Body of pancreas (tissue), 4 donors: ENCODE measurements at regions not wholly inside any gene's neighbourhood (a gene's known extent, or its start where the extent isn't known, plus 50 kb on each side); places are given as distances from the start of the nearest gene placed in this dataset.

ENCODE experiments used
- CTCF ChIP-seq, 7 experiments: fragments of 450-650 bp in 4 of 7; fragments of 200-600 bp in 3 of 7; sonication (generic) in 3 of 7; IDR thresholded peaks; one replicate each; pipeline ENCODE4 v1.5.1; 2016 to 2019; ENCODE audit warnings: antibody characterized with exemption in 7 of 7
- POLR2A ChIP-seq, 3 donors: fragments of 450-650 bp; IDR thresholded peaks; one replicate each; pipeline ENCODE4 v1.6.1; 2016; ENCODE audit warnings: antibody characterized with exemption in 3 of 3, mild to moderate bottlenecking in 2 of 3

- TF ChIP-seq CTCF (IDR thresholded peaks at IDR 0.05) (no peak), POLR2A (IDR thresholded peaks at IDR 0.05) (no peak)
These were observed 75.7 kb upstream of the PTCHD4 start for GRCh38 chr6:48186746-48187145.
